H1 (cell line): ENCODE measurements at regions not wholly inside any gene's neighbourhood (a gene's known extent, or its start where the extent isn't known, plus 50 kb on each side); places are given as distances from the start of the nearest gene placed in this dataset.

Experiments used
- ATF3 ChIP-seq: IDR thresholded peaks from 2 replicates; pipeline ENCODE4 v1.6.1; 2011; ENCODE audit warnings: low read depth, mild to moderate bottlenecking, low read length; ENCODE audit not compliant: insufficient read depth
- BACH1 ChIP-seq: IDR thresholded peaks from 2 replicates; pipeline ENCODE4 v1.6.1; 2012; ENCODE audit warnings: low read length, improper control_type of control experiment

- TF ChIP-seq BACH1 (no peak), ATF3 (no peak)
These were observed 402.2 kb downstream of the SFMBT2 start (continued) for GRCh38 chr10:7008645-7009044.
